ENCODE measurements at regions not wholly inside any gene's neighbourhood (a gene's known extent, or its start where the extent isn't known, plus 50 kb on each side); places are given as distances from the start of the nearest gene placed in this dataset.

DNA sequence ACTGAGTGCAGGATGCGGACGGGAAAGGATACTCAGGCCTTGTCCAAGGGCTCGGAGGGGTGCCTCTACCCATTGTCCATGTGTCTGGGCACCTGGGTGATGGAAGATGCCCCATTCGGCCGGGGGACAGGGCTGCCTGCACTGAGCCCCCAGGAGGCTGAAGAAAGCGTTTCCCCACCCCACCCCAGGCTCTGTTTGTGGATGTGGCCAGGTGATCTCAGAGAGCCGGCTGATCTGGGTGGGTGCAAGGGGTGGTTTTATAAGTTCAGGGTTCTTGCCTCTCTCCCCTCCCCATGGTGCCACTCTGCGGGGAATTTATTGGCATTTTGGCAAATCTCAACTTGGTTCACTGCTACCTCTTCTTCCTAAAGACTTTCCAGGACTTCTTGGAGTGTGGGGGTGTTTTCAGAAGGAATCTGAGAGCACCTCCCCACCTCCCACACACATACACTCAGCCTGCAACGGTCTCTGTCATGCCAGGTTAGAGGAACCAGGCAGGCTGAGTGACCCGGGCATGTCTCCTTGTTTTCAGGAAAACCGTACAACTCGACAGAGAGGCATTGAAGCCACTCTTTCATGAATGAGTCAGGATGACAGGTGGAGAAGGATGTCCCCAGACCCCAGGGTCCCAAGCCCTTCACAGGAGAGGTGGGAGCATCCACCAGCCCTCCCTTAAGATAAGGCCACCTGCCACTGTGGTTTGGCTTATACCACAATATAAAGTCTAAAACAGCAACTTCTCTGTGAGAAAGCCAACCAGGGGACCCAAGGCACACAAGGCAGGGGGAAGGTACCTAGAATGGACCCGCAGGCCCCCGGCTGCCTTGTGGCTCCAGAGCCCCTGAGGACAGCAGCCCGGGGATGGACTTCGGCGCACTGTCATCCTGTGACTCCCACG is 174.9 kb downstream of the ETS2 start:
- no peak for DNase-seq

DNA sequence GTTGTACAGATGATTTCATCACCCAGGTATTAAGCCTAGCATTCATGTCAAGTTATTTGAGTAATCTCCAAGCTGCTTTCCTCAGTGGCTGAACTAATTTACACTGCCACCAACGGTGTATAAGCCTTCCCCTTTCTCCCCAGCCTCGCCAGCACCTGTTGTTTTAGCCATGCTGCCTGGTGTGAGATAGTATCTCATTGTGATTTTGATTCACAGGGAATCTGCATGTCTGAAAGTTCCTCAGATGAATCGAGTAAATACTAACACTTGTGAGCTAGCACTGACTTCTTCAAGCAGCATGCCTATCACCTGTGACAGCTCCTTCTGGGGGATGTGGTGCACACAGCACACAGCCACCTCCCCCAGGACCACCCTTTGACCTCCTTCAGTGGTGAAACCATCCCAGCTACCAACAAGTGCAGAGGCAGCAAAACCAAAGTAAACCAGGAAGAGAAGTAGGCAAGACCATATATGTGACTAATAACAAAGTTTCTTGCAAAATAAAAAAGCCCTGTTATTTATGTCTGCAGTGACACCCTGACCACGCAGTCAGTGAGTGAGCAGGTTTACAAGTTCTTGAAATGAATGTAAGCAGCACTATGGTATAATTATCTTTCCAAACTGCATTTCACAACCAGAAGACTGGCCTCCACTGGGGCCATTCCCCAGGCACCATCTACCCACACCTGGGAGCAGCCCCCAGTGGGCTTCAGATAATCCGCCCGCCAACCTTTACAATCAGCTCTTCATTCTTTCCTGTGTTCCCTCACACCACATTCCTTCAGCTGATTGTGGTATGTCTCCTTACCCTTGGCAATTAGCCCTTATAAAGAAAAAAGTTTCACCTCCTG is 173.8 kb downstream of the ETS2 start:
- DNase-seq = no peak

GRCh38 chr21:38976900-38977299 is 171.2 kb downstream of the ETS2 start:
- DNase-seq = no peak

DNA sequence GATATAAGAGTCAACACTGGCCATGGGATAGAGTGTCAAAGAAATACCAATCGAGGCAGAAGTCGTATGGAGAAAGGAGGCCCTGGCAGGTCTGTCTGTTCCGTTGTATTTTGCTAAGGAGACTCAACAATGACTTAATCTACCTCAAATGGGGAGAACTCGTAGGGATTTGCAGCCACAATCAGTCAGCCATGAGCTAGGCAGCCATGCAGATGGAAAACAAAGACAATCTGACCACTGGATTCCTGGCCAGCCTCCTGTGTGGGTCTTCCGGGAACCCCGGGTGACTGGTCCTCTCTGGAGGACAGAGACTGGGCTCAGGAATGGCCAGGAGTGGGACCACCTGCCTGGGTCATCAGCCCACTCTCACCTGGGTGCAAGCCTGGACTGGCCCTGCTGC is 167.8 kb downstream of the ETS2 start:
- DNase-seq = no peak

DNA sequence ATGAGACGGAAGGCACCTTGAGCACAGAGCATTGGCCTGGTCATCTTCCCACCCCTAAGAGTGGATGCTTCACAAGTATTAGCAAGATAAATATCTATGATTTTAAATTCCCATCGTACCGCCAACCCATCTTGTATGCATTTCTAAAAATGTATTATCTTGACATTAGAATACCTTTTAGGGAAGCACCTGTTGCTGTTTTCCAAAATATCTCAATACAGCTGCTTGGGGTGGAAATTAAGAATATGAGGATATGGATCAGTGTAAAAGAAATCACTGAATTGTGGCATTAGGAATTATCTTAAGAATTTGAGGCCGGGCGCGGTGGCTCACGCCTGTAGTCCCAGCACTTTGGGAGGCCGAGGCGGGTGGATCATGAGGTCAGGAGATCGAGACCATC is 166.3 kb downstream of the ETS2 start:
- DNase-seq = no peak

DNA sequence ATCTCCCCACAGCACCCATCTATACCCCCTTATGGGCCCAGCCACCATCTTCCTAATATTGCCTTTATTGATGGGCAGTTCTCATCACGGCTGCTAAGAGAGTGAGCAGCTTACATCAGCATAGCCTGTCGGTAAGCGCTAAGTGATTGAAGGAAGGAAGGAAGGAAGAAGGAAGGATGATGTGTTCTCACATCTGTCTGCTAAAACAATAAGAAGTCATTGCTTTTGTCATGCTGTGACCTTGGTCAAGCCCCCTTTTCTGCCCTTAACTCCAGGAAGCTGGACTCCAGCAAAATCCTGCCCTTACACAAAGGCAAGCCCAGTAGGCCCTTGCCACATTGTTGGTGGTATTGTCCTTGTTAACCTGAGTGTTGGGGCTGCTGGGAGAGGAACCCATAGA is 165.0 kb downstream of the ETS2 start:
- no peak for DNase-seq

GRCh38 chr21:38968887-38969543 is 163.3 kb downstream of the ETS2 start:
- DNase-seq = no peak

GRCh38 chr21:38965910-38966504 is 160.3 kb downstream of the ETS2 start:
- no peak for DNase-seq

DNA sequence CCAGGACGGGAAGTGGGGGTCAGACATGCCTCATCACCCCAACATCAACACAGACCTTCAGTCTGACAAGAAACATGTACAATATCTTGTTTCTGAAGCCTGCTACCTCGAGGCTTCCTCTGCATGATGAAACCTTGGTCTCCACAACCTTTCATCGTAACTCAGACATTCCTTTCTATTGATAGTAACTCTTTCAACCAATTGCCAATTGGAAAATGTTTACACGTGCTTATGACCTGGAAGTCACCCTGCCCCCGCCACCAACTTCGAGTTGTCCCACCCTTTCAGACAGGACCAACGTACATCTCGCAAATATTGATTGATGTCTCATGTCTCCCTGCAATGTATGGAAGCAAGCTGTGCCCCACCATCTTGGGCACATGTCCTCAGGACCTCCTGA is 159.5 kb downstream of the ETS2 start:
- no peak for DNase-seq

- DNase-seq = no peak
These were observed 157.3 kb downstream of the ETS2 start for GRCh38 chr21:38963006-38963405.

GRCh38 chr21:38960251-38960650 is 154.5 kb downstream of the ETS2 start:
- DNase-seq = no peak

GRCh38 chr21:38959692-38960061 is 153.9 kb downstream of the ETS2 start:
- DNase-seq = no peak

- DNase-seq = no peak
These were observed 153.4 kb downstream of the ETS2 start for GRCh38 chr21:38958940-38959691.

DNA sequence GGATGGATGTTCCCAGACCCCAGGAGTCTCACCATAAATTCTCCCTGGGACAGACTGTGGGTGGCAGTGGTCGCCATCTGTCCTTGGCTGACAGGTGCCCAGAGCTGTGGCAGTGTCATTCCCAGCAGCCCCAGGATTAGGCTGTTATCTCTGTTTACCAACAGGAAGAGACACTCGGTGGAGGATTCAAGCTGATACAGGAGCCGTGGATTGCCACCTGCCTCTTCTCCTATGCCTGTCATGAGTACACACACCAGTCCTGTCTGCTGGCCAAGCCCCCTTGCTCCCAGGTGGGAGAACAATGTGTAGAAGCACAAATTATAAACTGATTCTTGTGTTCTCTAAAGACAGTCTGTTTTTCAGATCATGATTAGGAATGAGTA is 152.6 kb downstream of the ETS2 start:
- no peak for DNase-seq

DNA sequence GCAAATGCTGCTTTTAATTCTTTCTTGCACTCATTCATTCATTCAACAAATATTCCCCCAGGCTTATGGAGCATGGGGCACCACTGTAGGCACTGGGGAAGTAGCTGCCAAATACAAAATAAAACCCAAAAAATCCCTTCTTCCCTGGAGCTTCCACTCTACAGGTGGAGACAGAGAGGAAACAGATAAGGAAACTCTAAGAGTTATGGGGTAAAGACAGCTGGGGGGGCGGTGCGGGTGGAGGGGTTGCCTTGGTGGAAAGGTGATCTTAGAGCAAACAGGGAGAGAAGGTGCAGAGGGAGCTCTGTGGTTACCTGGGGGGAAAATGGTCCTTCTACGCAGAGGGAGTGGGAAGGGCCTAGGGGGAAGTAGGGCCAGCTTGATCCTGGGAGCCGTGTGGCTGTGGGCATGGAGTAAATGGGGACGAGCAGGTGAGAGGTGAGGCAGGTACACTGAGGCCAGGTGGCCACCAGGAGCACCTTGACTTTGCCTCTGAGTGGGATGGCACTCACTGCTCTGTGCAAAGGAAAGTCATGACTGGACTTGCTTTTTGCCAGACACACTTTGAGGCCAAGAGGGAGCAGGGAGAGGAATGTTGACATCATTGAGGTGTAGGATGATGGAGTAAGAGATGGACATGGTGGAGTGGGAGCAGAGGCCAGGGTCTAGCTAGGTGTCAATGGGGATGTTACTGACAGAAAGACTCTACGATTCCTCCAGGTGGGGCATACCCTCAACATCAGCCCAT is 152.0 kb downstream of the ETS2 start:
- no peak for DNase-seq

GRCh38 chr21:38956856-38957571 is 151.3 kb downstream of the ETS2 start:
- DNase-seq = no peak

- no peak for DNase-seq
These were observed 150.8 kb downstream of the ETS2 start for GRCh38 chr21:38956521-38956855.

- DNase-seq = no peak
These were observed 150.3 kb downstream of the ETS2 start for GRCh38 chr21:38956007-38956406.

GRCh38 chr21:38955495-38955894 is 149.8 kb downstream of the ETS2 start:
- DNase-seq = no peak

- no peak for DNase-seq
These were observed 148.9 kb downstream of the ETS2 start for GRCh38 chr21:38954588-38955004.

DNA sequence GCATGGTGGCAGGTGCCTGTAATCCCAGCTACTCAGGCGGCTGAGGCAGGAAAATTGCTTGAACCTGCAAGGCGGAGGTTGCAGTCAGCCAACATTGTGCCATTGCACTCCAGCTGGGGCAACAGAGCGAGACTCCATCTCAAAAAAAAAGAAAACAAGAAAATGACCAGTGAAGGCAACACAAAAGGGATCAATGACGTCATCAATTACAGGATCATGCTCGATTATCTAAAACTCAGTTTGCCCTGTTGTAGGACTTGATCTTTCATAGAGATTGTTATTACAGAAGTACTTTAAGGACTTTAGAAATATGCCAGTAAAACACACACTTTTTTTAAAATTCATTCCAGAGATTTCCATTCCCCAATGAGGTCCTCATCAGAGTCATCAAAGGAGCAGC is 147.8 kb downstream of the ETS2 start:
- DNase-seq = no peak

Data from stimulated activated CD4-positive, alpha-beta T cell treated with anti-CD3 and anti-CD28 coated beads, Interleukin-2, amount 100 ng/mL, for 24 hours (primary cell).